Kidney capillary endothelial cell (primary cell): ENCODE measurements at regions not wholly inside any gene's neighbourhood (a gene's known extent, or its start where the extent isn't known, plus 50 kb on each side); places are given as distances from the start of the nearest gene placed in this dataset.
"Not testable (repeated sequence)": the region's sequence is repeated elsewhere in the genome, so short reads cannot be mapped to it uniquely, and the experiment has no call there.

Experiments
- DNase-seq: peaks from one replicate; pipeline ENCODE4 v3.0.0-alpha.2; 2018; ENCODE audit warnings: low spot score

- peak; percentile 21 for DNase-seq
Measured at GRCh38 chr4:137861682-137862081, 329.4 kb upstream of the PCDH18 start.

- DNase-seq = no peak
Measured at GRCh38 chr4:137853424-137853823, 321.1 kb upstream of the PCDH18 start.

GRCh38 chr4:137852326-137852725, 320.0 kb upstream of the PCDH18 start:
- DNase-seq = no peak

GRCh38 chr4:137851435-137851834, 319.1 kb upstream of the PCDH18 start:
- DNase-seq = no peak

DNA sequence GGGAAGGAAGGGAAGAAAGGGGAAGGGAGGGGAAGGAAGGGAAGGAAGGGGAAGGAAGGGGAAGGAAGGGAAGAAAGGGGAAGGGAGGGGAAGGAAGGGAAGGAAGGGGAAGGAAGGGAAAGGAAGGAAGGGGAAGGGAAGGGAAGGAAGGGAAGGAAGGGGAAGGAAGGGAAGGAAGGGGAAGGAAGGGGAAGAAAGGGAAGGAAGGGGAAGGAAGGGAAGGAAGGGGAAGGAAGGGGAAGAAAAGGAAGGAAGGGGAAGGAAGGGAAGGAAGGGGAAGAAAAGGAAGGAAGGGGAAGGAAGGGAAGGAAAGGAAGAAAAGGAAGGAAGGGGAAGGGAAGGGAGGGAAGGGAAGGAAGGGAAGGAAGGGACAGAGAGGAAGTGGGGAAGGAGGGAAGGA, 295.7 kb upstream of the PCDH18 start:
- not testable (repeated sequence) for DNase-seq

GRCh38 chr4:137825505-137825904, 293.2 kb upstream of the PCDH18 start:
- no peak for DNase-seq

DNA sequence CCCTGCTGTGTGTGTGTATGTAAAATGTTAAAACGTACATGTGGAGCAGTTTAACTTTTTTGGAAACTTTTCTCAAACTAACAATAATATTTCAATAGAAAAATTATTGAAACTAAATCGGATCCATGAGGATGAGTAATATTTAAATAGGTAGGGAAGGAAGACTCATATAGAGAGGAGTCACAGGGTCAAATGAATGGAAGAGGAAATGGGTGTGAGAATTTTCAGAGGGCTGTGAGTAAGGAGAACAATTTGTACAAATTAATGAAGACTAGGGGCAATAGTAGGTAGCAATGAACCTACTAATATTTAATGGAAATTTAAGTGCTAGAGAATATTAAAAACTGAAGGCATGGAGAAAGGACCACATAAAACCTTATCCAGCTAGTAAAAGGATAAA, 290.7 kb upstream of the PCDH18 start:
- DNase-seq = no peak

GRCh38 chr4:137819964-137820383, 287.7 kb upstream of the PCDH18 start:
- DNase-seq = peak; percentile 47

DNA sequence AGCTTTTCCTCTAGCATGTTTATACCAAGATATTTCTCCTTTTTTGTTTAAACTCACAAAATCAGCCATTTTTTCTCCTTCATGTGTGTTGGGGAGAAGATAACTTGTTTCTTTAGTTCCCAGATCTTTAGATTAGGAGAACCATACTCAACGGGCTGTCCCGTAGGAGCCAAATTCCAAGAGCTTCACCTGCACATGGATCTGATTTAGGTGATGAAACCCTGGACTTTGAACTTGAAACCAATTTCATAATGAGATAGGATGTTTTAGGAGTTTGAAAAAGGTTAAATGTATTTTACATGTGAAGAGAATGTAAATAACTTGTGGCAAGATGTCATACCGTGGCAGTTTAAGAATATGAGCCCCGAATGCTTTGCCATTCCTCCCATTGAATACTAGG, 280.0 kb upstream of the PCDH18 start:
- DNase-seq = no peak

DNA sequence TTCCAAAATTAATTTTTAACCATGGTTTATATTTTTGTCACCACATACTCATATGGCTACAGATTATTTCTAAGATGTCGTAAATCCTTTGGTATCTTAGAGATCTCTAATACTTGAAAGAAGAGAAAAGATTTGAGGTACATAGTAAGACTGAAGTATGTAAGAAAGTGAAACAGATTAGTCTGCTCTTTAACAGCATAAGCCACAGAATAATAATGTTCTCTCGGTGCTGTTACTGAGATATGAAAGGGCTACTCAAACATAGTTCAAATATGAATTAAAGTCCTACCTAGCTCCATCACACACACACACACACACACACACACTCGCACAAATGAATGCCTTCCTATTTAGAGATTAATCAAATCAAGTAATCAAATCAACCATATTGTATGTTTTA, 274.1 kb upstream of the PCDH18 start:
- DNase-seq = no peak

DNA sequence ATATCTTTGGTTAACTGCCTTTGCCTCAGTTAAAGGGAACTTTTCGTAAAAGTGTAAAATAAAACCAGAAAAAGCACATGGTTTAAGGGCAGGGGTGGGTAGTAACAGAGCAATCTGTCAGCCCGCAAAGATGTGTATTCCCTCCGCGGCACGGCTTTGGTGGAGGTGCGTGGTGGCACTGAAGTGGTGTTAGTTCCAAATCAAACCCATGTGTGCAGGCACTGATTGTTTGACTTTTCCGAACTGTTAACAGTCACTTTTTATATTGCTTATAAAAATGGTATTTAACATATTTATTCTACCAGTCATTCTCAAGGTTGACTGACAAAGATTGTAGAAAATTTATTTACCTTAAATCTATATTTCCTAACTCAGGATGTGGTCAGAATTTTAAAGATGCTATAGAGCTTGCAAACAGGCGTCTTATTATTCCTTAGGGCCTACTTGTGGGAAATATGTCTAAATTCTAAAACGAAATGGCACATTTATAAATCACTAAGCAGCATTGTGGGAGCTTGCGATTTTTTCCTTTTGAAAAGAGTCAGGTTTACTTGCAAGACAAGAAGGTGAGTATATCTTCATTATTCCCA, 272.7 kb upstream of the PCDH18 start:
- no peak for DNase-seq

- DNase-seq = no peak
Measured at GRCh38 chr4:137800861-137801260, 268.6 kb upstream of the PCDH18 start.

DNA sequence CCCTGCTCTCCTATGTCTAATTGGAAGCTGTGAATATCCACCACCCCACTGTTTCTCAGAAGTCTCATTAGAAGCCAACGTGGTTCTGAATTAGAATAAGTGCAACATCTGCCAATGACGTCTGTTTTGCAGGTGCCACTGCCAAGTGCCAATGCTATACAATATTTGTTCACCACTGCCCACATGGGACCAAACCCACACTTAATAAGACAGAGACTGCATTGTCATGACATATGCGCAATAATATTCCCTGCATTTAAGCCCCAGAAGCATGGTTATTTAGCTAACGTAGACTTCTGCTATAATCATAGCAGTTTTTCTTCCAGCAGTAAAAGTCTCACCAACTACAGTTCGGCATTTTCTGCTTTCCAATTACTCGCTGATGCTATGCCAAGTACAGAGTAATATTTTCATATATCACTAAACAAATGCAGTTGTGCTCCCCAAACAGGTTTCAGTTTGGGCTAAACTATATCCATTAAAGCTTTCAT, 262.5 kb upstream of the PCDH18 start:
- no peak for DNase-seq

GRCh38 chr4:137789263-137789662, 257.0 kb upstream of the PCDH18 start:
- not testable (repeated sequence) for DNase-seq

DNA sequence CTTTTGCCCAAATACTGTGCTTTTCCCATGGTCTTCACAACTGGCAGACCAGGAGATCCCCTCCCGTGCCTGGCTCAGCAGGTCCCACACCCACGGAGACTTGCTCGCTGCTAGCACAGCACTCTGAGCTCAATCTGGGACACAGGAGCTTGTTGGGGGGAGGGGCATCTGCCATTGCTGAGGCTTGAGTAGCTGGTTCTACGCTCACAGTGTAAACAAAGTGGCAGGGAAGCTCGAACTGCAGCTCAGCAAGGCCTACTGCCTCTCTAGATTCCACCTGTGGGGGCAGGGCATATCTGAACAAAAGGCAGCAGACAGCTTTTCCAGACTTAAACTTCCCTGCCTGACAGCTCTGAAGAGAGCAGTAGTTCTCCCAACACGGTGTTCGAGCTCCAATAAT, 251.6 kb upstream of the PCDH18 start:
- DNase-seq = not testable (repeated sequence)

DNA sequence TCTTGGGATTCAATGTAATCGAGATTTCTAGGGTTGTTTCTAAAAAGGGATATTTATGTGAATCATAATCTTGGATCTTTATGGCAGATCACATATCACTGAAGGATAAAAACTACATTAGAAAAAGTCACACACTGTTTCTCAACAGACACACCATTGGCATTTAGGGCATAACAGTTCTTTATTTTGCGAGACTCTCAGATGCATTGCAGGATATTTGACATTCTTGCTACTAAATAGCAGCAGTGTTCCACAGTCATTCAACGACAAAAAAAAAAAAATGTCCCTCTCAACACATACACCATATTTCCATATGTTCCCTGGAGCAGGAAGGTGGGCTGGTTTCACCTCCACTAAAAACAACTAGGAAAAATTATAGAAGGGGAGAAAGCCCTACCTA, 243.4 kb upstream of the PCDH18 start:
- DNase-seq = no peak

GRCh38 chr4:137774501-137774900, 242.2 kb upstream of the PCDH18 start:
- no peak for DNase-seq

- no peak for DNase-seq
Measured at GRCh38 chr4:137768881-137769280, 236.6 kb upstream of the PCDH18 start.

- peak; percentile 2 for DNase-seq
Measured at GRCh38 chr4:137768196-137768595, 235.9 kb upstream of the PCDH18 start.

- DNase-seq = no peak
Measured at GRCh38 chr4:137762591-137762990, 230.3 kb upstream of the PCDH18 start.

GRCh38 chr4:137754652-137755471, 222.6 kb upstream of the PCDH18 start:
- peak; percentile 21 for DNase-seq

DNA sequence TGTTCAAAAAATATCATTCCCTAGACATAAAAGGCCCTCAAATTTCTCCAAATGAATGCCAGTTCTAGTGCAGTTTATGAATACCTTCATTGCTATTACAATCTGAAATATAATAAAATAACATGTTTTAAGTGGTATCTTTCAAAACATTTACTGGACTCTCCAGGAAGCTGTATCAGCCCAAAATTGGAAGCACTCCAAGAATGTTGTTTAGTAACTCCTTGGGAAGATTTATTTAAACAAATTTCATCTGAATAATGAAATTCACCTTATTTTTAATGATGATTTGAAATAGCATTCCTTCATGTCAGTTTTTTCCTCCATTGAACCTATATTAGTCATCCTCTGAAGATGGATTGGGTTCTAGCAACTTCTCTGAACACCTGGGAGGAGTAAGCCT, 217.2 kb upstream of the PCDH18 start:
- no peak for DNase-seq

GRCh38 chr4:137748616-137749015, 216.3 kb upstream of the PCDH18 start:
- no peak for DNase-seq

GRCh38 chr4:137740141-137740540, 207.8 kb upstream of the PCDH18 start:
- DNase-seq = no peak
